ENCODE measurements at regions not wholly inside any gene's neighbourhood (a gene's known extent, or its start where the extent isn't known, plus 50 kb on each side); places are given as distances from the start of the nearest gene placed in this dataset.

- ChIA-PET POLR2A (ENCODE audit: low non-redundant PET) (no interaction called here), CTCF (no interaction called here)
- no peak for TF ChIP-seq CTCF (conservative IDR thresholded peaks at IDR 0.05; ENCODE audit: low read depth)
- no peak for DNase-seq (ENCODE audit: low spot score)
- no peak overlapping the region for H3K27ac ChIP-seq
These were observed 100.1 kb upstream of the IMMP2L start for GRCh38 chr7:111662386-111662785.

GRCh38 chr7:111660478-111660877, 98.2 kb upstream of the IMMP2L start:
- DNase-seq (ENCODE audit: low spot score): no peak
- no peak overlapping the region for H3K27ac ChIP-seq
- CTCF ChIA-PET: no interaction called here
- POLR2A ChIA-PET (ENCODE audit: low non-redundant PET): no interaction called here
- TF ChIP-seq CTCF (conservative IDR thresholded peaks at IDR 0.05; ENCODE audit: low read depth): no peak

GRCh38 chr7:111658546-111658945, 96.3 kb upstream of the IMMP2L start:
- TF ChIP-seq CTCF (conservative IDR thresholded peaks at IDR 0.05; ENCODE audit: low read depth): no peak
- POLR2A ChIA-PET (ENCODE audit: low non-redundant PET): no interaction called here

GRCh38 chr7:111657018-111657417, 94.7 kb upstream of the IMMP2L start:
- POLR2A ChIA-PET (ENCODE audit: low non-redundant PET): no interaction called here

More at GRCh38 chr7:111658546-111658945, 96.3 kb upstream of the IMMP2L start:
- CTCF ChIA-PET: no interaction called here
- no peak overlapping the region for H3K27ac ChIP-seq
- DNase-seq (ENCODE audit: low spot score): no peak

GRCh38 chr7:111654343-111654742, 92.1 kb upstream of the IMMP2L start:
- ChIA-PET POLR2A (ENCODE audit: low non-redundant PET) (no interaction called here), CTCF (no interaction called here)
- TF ChIP-seq CTCF (conservative IDR thresholded peaks at IDR 0.05; ENCODE audit: low read depth): no peak
- H3K27ac ChIP-seq: no peak overlapping the region
- no peak for DNase-seq (ENCODE audit: low spot score)

More at GRCh38 chr7:111657018-111657417, 94.7 kb upstream of the IMMP2L start:
- H3K27ac ChIP-seq: no peak overlapping the region
- CTCF ChIA-PET: no interaction called here
- no peak for DNase-seq (ENCODE audit: low spot score)
- no peak for TF ChIP-seq CTCF (conservative IDR thresholded peaks at IDR 0.05; ENCODE audit: low read depth)

- TF ChIP-seq CTCF (conservative IDR thresholded peaks at IDR 0.05; ENCODE audit: low read depth): no peak
- ChIA-PET CTCF (no interaction called here), POLR2A (ENCODE audit: low non-redundant PET) (no interaction called here)
- no peak overlapping the region for H3K27ac ChIP-seq
- DNase-seq (ENCODE audit: low spot score): no peak
These were observed 91.6 kb upstream of the IMMP2L start for GRCh38 chr7:111653846-111654245.

- no peak overlapping the region for H3K27ac ChIP-seq
- ChIA-PET CTCF (no interaction called here), POLR2A (ENCODE audit: low non-redundant PET) (no interaction called here)
- no peak for TF ChIP-seq CTCF (conservative IDR thresholded peaks at IDR 0.05; ENCODE audit: low read depth)
- peak; percentile 13 for DNase-seq (ENCODE audit: low spot score)
These were observed 88.2 kb upstream of the IMMP2L start for GRCh38 chr7:111650456-111650999.
